H1 (cell line): ENCODE measurements at regions not wholly inside any gene's neighbourhood (a gene's known extent, or its start where the extent isn't known, plus 50 kb on each side); places are given as distances from the start of the nearest gene placed in this dataset.

ENCODE experiments used
- CTCF ChIA-PET: fragments of 300-600 bp; sonication (Branson Sonifier 250); formaldehyde crosslinking; loops from one replicate; lab custom pipeline; 2021; ENCODE audit not compliant: partially characterized antibody; lab: Charles Lee
- POLR2A ChIA-PET: fragments of 300-600 bp; sonication (Branson Sonifier 250); formaldehyde crosslinking; loops from one replicate; lab custom pipeline; 2021; ENCODE audit warnings: inconsistent platforms; ENCODE audit not compliant: partially characterized antibody; lab: Charles Lee
- DNase-seq, 2 experiments: peaks; one replicate each; pipeline versions ENCODE4 v3.0.0 to v3.0.0-alpha.2; 2010 to 2022; ENCODE audit warnings: low spot score in 2 of 2, low read depth in 1 of 2, mixed read lengths in 1 of 2
- FAIRE-seq: peaks from 2 replicates; lab custom pipeline; 2011; peaks lifted over from hg19 to GRCh38; lab: Jason Lieb, UNC
- H2AFZ ChIP-seq: 2 replicates; pipeline ENCODE4 v1.8.1; 2012; ENCODE audit warnings: low read length, inconsistent platforms
- H2AK5ac ChIP-seq: 2 replicates; pipeline ENCODE4 v1.6.1; 2013; ENCODE audit warnings: low read depth, low read length
- H2BK120ac ChIP-seq: replicated peaks from 2 replicates; pipeline ENCODE3; 2013; ENCODE audit warnings: low read depth, low read length, inconsistent platforms
- H2BK12ac ChIP-seq: 2 replicates; pipeline ENCODE4 v1.6.1; 2013; ENCODE audit warnings: low read depth, low read length
- H2BK15ac ChIP-seq: 2 replicates; pipeline ENCODE4 v1.6.1; 2013; ENCODE audit warnings: low read length
- H2BK20ac ChIP-seq: 2 replicates; pipeline ENCODE4 v1.6.1; 2013; ENCODE audit warnings: low read length
- H2BK5ac ChIP-seq: 2 replicates; pipeline ENCODE4 v1.6.1; 2013; ENCODE audit warnings: low read depth, low read length
- H3K14ac ChIP-seq: 2 replicates; pipeline ENCODE4 v1.6.1; 2013; ENCODE audit warnings: inconsistent platforms; ENCODE audit not compliant: insufficient read length
- H3K18ac ChIP-seq: 2 replicates; pipeline ENCODE4 v1.6.1; 2013; ENCODE audit warnings: low read length; ENCODE audit errors: extremely low read depth
- H3K23ac ChIP-seq: 2 replicates; pipeline ENCODE4 v1.6.1; 2013; ENCODE audit warnings: inconsistent platforms; ENCODE audit not compliant: insufficient read length
- H3K23me2 ChIP-seq: 2 replicates; pipeline ENCODE4 v1.6.1; 2013; ENCODE audit warnings: low read depth, low read length
- H3K27ac ChIP-seq: 2 replicates; pipeline ENCODE4 v1.6.1; 2011; ENCODE audit warnings: low read depth, low read length, inconsistent platforms
- H3K27me3 ChIP-seq, 4 experiments: replicated peaks in 1 of 4; 1 replicate in 1 of 4; 2 replicates in 3 of 4; pipeline versions ENCODE4 v1.6.1 to v1.8.1; 2011 to 2013; ENCODE audit warnings: low read length in 3 of 4, mild to moderate bottlenecking in 3 of 4, inconsistent platforms in 2 of 4, mixed read lengths in 2 of 4, moderate library complexity in 1 of 4; ENCODE audit not compliant: control insufficient read depth in 3 of 4, insufficient read depth in 3 of 4; ENCODE audit errors: extremely low read depth in 1 of 4
- H3K36me3 ChIP-seq, 4 experiments: 2 replicates each; pipeline versions ENCODE4 v1.6.1 to v1.8.1; 2011 to 2013; ENCODE audit warnings: mild to moderate bottlenecking in 4 of 4, low read length in 3 of 4, moderate library complexity in 2 of 4, control low read depth in 1 of 4, inconsistent platforms in 1 of 4; ENCODE audit not compliant: insufficient read depth in 4 of 4, control insufficient read depth in 2 of 4
- H3K4ac ChIP-seq: replicated peaks from 2 replicates; pipeline ENCODE3; 2013; ENCODE audit warnings: low read length, low read depth, mixed read lengths, inconsistent platforms; ENCODE audit not compliant: insufficient read length
- H3K4me1 ChIP-seq, 4 experiments: replicated peaks in 1 of 4; 1 replicate in 1 of 4; 2 replicates in 3 of 4; pipeline versions ENCODE4 v1.6.1 to v1.8.1; 2011 to 2013; ENCODE audit warnings: low read length in 3 of 4, inconsistent platforms in 2 of 4, mixed read lengths in 1 of 4; ENCODE audit not compliant: insufficient read depth in 4 of 4, control insufficient read depth in 3 of 4
- H3K4me2 ChIP-seq, 2 experiments: 2 replicates each; pipeline versions ENCODE4 v1.6.1 to v1.8.1; 2011 to 2013; ENCODE audit warnings: low read depth in 2 of 2, low read length in 2 of 2, control low read depth in 1 of 2, inconsistent platforms in 1 of 2, mild to moderate bottlenecking in 1 of 2; ENCODE audit not compliant: insufficient read depth in 1 of 2
- H3K4me3 ChIP-seq, 4 experiments: fragments of 200-600, 300-600 bp in 1 of 4; sonication (generic), shearing (Covaris generic), sonication (Bioruptor Twin) in 1 of 4; 2 replicates each; pipeline versions ENCODE4 v1.5.1 to v1.8.1; 2011 to 2016; ENCODE audit warnings: low read length in 4 of 4, low read depth in 3 of 4, control low read depth in 2 of 4, inconsistent platforms in 2 of 4, mild to moderate bottlenecking in 2 of 4, mixed read lengths in 1 of 4, moderate library complexity in 1 of 4; ENCODE audit not compliant: insufficient read depth in 2 of 4; ENCODE audit errors: extremely low read depth in 1 of 4
- H3K56ac ChIP-seq: replicated peaks from 2 replicates; pipeline ENCODE3; 2013; ENCODE audit warnings: low read depth, mild to moderate bottlenecking, mixed read lengths, low read length, inconsistent platforms; ENCODE audit not compliant: insufficient read length
- H3K79me1 ChIP-seq: 2 replicates; pipeline ENCODE4 v1.6.1; 2013; ENCODE audit warnings: low read depth, low read length, control low read depth
- H3K79me2 ChIP-seq, 2 experiments: 2 replicates each; pipeline versions ENCODE4 v1.6.1 to v1.8.1; 2012 to 2013; ENCODE audit warnings: low read length in 2 of 2, mild to moderate bottlenecking in 2 of 2, inconsistent platforms in 1 of 2; ENCODE audit not compliant: insufficient read depth in 2 of 2, control insufficient read depth in 1 of 2
- H3K9ac ChIP-seq, 4 experiments: replicated peaks in 1 of 4; 1 replicate in 1 of 4; 2 replicates in 3 of 4; pipeline versions ENCODE4 v1.6.1 to v1.8.1; 2011 to 2013; ENCODE audit warnings: low read depth in 3 of 4, low read length in 3 of 4, control low read depth in 2 of 4, mild to moderate bottlenecking in 2 of 4, moderate library complexity in 2 of 4, inconsistent platforms in 1 of 4; ENCODE audit errors: extremely low read depth in 1 of 4
- H3K9me3 ChIP-seq, 2 experiments: 2 replicates each; pipeline versions ENCODE4 v1.6.1 to v1.8.1; 2012 to 2013; ENCODE audit warnings: mild to moderate bottlenecking in 2 of 2, moderate library complexity in 2 of 2, control low read depth in 1 of 2, inconsistent platforms in 1 of 2, low read depth in 1 of 2, low read length in 1 of 2, mixed read lengths in 1 of 2; ENCODE audit not compliant: insufficient read depth in 2 of 2
- H4K20me1 ChIP-seq, 2 experiments: replicated peaks in 1 of 2; 2 replicates each; pipeline versions ENCODE3 to v1.8.1; 2011 to 2013; ENCODE audit warnings: inconsistent platforms in 2 of 2, low read length in 2 of 2, mild to moderate bottlenecking in 1 of 2; ENCODE audit not compliant: insufficient read depth in 2 of 2, control insufficient read depth in 1 of 2
- H4K5ac ChIP-seq: 2 replicates; pipeline ENCODE4 v1.6.1; 2013; ENCODE audit warnings: low read length, low read depth, mixed read lengths, inconsistent platforms; ENCODE audit not compliant: insufficient read length
- H4K8ac ChIP-seq: 2 replicates; pipeline ENCODE4 v1.8.0; 2013; ENCODE audit warnings: mild to moderate bottlenecking, moderate library complexity, low read length, inconsistent platforms; ENCODE audit not compliant: insufficient read depth; ENCODE audit errors: extremely low read depth
- H4K91ac ChIP-seq: replicated peaks from 2 replicates; pipeline ENCODE3; 2013; ENCODE audit warnings: low read length, mixed read lengths, inconsistent platforms; ENCODE audit not compliant: insufficient read length
- ATF2 ChIP-seq: IDR thresholded peaks from 2 replicates; pipeline ENCODE4 v1.6.1; 2012; ENCODE audit warnings: low read length, inconsistent platforms
- BCL11A ChIP-seq, 2 experiments: IDR thresholded peaks; one replicate each; pipeline ENCODE4 v1.6.1; 2011; ENCODE audit warnings: low read depth in 2 of 2, low read length in 2 of 2, mild to moderate bottlenecking in 2 of 2
- CEBPB ChIP-seq: IDR thresholded peaks from 2 replicates; pipeline ENCODE4 v1.6.1; 2012; ENCODE audit warnings: low read depth, low read length
- CHD1 ChIP-seq: IDR thresholded peaks from 2 replicates; pipeline ENCODE4 v1.6.1; 2012; ENCODE audit warnings: low read depth, low read length, improper control_type of control experiment
- CHD2 ChIP-seq: IDR thresholded peaks from 2 replicates; pipeline ENCODE4 v1.6.1; 2012; ENCODE audit warnings: low read length, improper control_type of control experiment
- EP300 ChIP-seq, 2 experiments: IDR thresholded peaks; 1 replicate in 1 of 2; 2 replicates in 1 of 2; pipeline ENCODE4 v1.6.1; 2011 to 2012; ENCODE audit warnings: low read depth in 2 of 2, low read length in 2 of 2, mild to moderate bottlenecking in 2 of 2, borderline replicate concordance in 1 of 2, inconsistent platforms in 1 of 2, moderate library complexity in 1 of 2
- EZH2 ChIP-seq: fragments of 200-600 bp; sonication (generic); IDR thresholded peaks from 2 replicates; pipeline ENCODE4 v1.7.1; 2012; ENCODE audit warnings: low read depth, mild to moderate bottlenecking, moderate library complexity, low read length, inconsistent platforms; ENCODE audit not compliant: severe bottlenecking
- JUND ChIP-seq: IDR thresholded peaks from 2 replicates; pipeline ENCODE4 v1.6.1; 2011; ENCODE audit warnings: mild to moderate bottlenecking, improper control_type of control experiment, low read length
- NRF1 ChIP-seq: IDR thresholded peaks from 2 replicates; pipeline ENCODE4 v1.6.1; 2011; ENCODE audit warnings: mild to moderate bottlenecking, low read depth, low read length, improper control_type of control experiment
- SIN3A ChIP-seq, 2 experiments: IDR thresholded peaks in 1 of 2; conservative IDR thresholded peaks in 1 of 2; 2 replicates each; pipeline ENCODE4 v1.6.1; 2011 to 2012; ENCODE audit warnings: low read length in 2 of 2, improper control_type of control experiment in 1 of 2, low read depth in 1 of 2, mild to moderate bottlenecking in 1 of 2
- TAF1 ChIP-seq: IDR thresholded peaks from 2 replicates; pipeline ENCODE4 v1.6.1; 2011; ENCODE audit warnings: mild to moderate bottlenecking, low read depth, low read length
- TBP ChIP-seq: IDR thresholded peaks from 2 replicates; pipeline ENCODE4 v1.6.1; 2011; ENCODE audit warnings: low read depth, low read length, improper control_type of control experiment
- TEAD4 ChIP-seq: IDR thresholded peaks from 2 replicates; pipeline ENCODE4 v1.6.1; 2012; ENCODE audit warnings: low read depth, low read length, inconsistent platforms, mixed read lengths
- WGBS, 2 experiments: shearing (Covaris generic) in 1 of 2; methylation state at CpG; one replicate each; pipeline versions ENCODE4 v1.1.6 to v1.1.7; 2013 to 2015; ENCODE audit warnings: low lambda C conversion rate in 2 of 2, mixed read lengths in 2 of 2, inconsistent platforms in 1 of 2, low coverage in 1 of 2, missing lambda C conversion rate in 1 of 2; ENCODE audit not compliant: insufficient replicate concordance in 2 of 2, insufficient coverage in 1 of 2, insufficient read length in 1 of 2; ENCODE audit errors: extremely low coverage in 1 of 2, missing lambda C conversion rate in 1 of 2; 5-methylcytosine and 5-hydroxymethylcytosine counted together

GRCh38 chr17:51376739-51377138 lies 116.4 kb downstream of the UTP18 start:
- H2AK5ac ChIP-seq, result no peak overlapping the region
- no peak overlapping the region for H3K56ac ChIP-seq
- no peak overlapping the region for H4K91ac ChIP-seq
- H4K8ac ChIP-seq, result no peak overlapping the region
- H2BK20ac ChIP-seq, result no peak overlapping the region
- no peak overlapping the region for H3K23ac ChIP-seq
- H3K9ac ChIP-seq, result no peak overlapping the region
- H3K23me2 ChIP-seq, result no peaks in the 10 kb centered on the region
- H4K20me1 ChIP-seq, result no peaks in the 10 kb centered on the region
- H4K5ac ChIP-seq, result no peak overlapping the region
- POLR2A ChIA-PET, result no interaction called here
- no peak overlapping the region for H2AFZ ChIP-seq
- H3K18ac ChIP-seq, result no peak overlapping the region
- H3K4me1 ChIP-seq, result peaks cover 7 to 20% (median 10%) of the 10 kb centered on the region in 4 experiments; a peak in 6 of 7 replicates
- H2BK120ac ChIP-seq, result no peak overlapping the region
- no peak overlapping the region for H2BK15ac ChIP-seq
- 88% methylated on average over 1 of the region's 1 CpG; no CpG with 5 or more reads in 1 of the 2 experiments for WGBS, 2 experiments
- DNase-seq, result no peak
- H3K27me3 ChIP-seq, result no peaks in the 10 kb centered on the region
- no peak overlapping the region for H3K4ac ChIP-seq
- no peak for FAIRE-seq
- H3K4me3 ChIP-seq, result no peak overlapping the region
- no peaks in the 10 kb centered on the region for H3K36me3 ChIP-seq
- H3K9me3 ChIP-seq, result no peaks in the 10 kb centered on the region
- CTCF ChIA-PET, result interaction anchor here (0.6 to 2.4 kb wide), 5 partner anchors 57 to 203 kb away, joined by 3 to 16 read pairs (median 3); no protein-coding TSS in a partner anchor
- no peak overlapping the region for H3K27ac ChIP-seq
- H3K79me2 ChIP-seq, result no peaks in the 10 kb centered on the region
- no peaks in the 10 kb centered on the region for H3K79me1 ChIP-seq
- no peak overlapping the region for H2BK5ac ChIP-seq
- no peak overlapping the region for H3K4me2 ChIP-seq
- no peak overlapping the region for H2BK12ac ChIP-seq
- no peak overlapping the region for H3K14ac ChIP-seq
- no peak for TF ChIP-seq SIN3A (conservative IDR thresholded peaks at IDR 0.05 in 1 of 2, IDR thresholded peaks at IDR 0.05 in 1 of 2; ENCODE audit: low read depth in 1 of 2, low read length in 2 of 2)
- no peak for TF ChIP-seq CEBPB
- TF ChIP-seq EP300 (IDR thresholded peaks at IDR 0.05; ENCODE audit: borderline replicate concordance in 1 of 2, low read depth in 2 of 2, low read length in 2 of 2), result no peak
- TF ChIP-seq JUND, result no peak
- no peak for TF ChIP-seq TEAD4
- TF ChIP-seq EZH2, result no peak
- no peak for TF ChIP-seq TBP
- TF ChIP-seq ATF2, result no peak
- TF ChIP-seq BCL11A (IDR thresholded peaks at IDR 0.05; ENCODE audit: low read depth in 2 of 2, low read length in 2 of 2), result no peak
- TF ChIP-seq CHD2, result no peak
- no peak for TF ChIP-seq TAF1
- no peak for TF ChIP-seq NRF1
- no peak for TF ChIP-seq CHD1
